ENCODE measurements at regions not wholly inside any gene's neighbourhood (a gene's known extent, or its start where the extent isn't known, plus 50 kb on each side); places are given as distances from the start of the nearest gene placed in this dataset.
A peak's percentile ranks its signal among the peaks of the same experiment; 100 is the strongest.

- TF ChIP-seq EZH2phosphoT487 (IDR thresholded peaks at IDR 0.05; ENCODE audit: borderline replicate concordance, low read depth) (no peak), FOXJ3 (CRISPR knock-in tag; IDR thresholded peaks at IDR 0.05) (no peak), EP300 (IDR thresholded peaks at IDR 0.05; ENCODE audit: borderline replicate concordance in 1 of 2, low read depth in 1 of 2, low read length in 1 of 2) (peak in 1 of 2 experiments; percentile 82; a peak in 2 of 4 replicates), CTCF (IDR thresholded peaks at IDR 0.05) (no peak), GABPA (IDR thresholded peaks at IDR 0.05; ENCODE audit: low read depth) (no peak), POLR2AphosphoS5 (IDR thresholded peaks at IDR 0.05; ENCODE audit: low read depth, low read length) (no peak), TAF1 (IDR thresholded peaks at IDR 0.05; ENCODE audit: borderline replicate concordance, low read depth, low read length) (no peak), RAD21 (IDR thresholded peaks at IDR 0.05; ENCODE audit: low read length) (0 out of 2 replicates have a peak, but pooled peaks have one; percentile 8), USF2 (IDR thresholded peaks at IDR 0.05; ENCODE audit: borderline replicate concordance, low read depth, low read length) (no peak), JUND (IDR thresholded peaks at IDR 0.05) (no peak), TCF12 (IDR thresholded peaks at IDR 0.05) (peak; percentile 58), YY1 (IDR thresholded peaks at IDR 0.05; ENCODE audit: low read depth) (no peak)
These were observed 1127.1 kb upstream of the CNTN5 start for GRCh38 chr11:97893612-97894011.

Data from SK-N-SH (cell line).